Keratinocyte (primary cell): ENCODE measurements at regions not wholly inside any gene's neighbourhood (a gene's known extent, or its start where the extent isn't known, plus 50 kb on each side); places are given as distances from the start of the nearest gene placed in this dataset.
A peak's percentile ranks its signal among the peaks of the same experiment; 100 is the strongest.

Source experiments
- DNase-seq: peaks from one replicate; pipeline ENCODE4 v3.0.0-alpha.2; 2011; ENCODE audit warnings: low read depth, missing footprints, low spot score
- FAIRE-seq: peaks from 2 replicates; lab custom pipeline; 2011; peaks lifted over from hg19 to GRCh38; lab: Jason Lieb, UNC
- H2AFZ ChIP-seq: 2 replicates; pipeline ENCODE4 v1.6.0; 2012; ENCODE audit warnings: low read length, control low read depth, inconsistent platforms; ENCODE audit not compliant: control insufficient read depth
- H3K27ac ChIP-seq: 2 replicates; pipeline ENCODE4 v1.5.1; 2011; ENCODE audit warnings: low read length; ENCODE audit not compliant: control insufficient read depth, insufficient read depth
- H3K27me3 ChIP-seq: 3 replicates; pipeline ENCODE4 v1.6.0; 2011; ENCODE audit warnings: low read length; ENCODE audit not compliant: control insufficient read depth, insufficient read depth; ENCODE audit errors: extremely low read depth
- H3K36me3 ChIP-seq, 2 experiments: 2 replicates in 1 of 2; 3 replicates in 1 of 2; pipeline ENCODE4 v1.5.1; 2011; ENCODE audit warnings: low read length in 2 of 2, mild to moderate bottlenecking in 1 of 2; ENCODE audit not compliant: control insufficient read depth in 2 of 2, insufficient read depth in 2 of 2; ENCODE audit errors: extremely low read depth in 1 of 2
- H3K4me1 ChIP-seq: 3 replicates; pipeline ENCODE4 v1.5.1; 2011; ENCODE audit warnings: low read length; ENCODE audit not compliant: control insufficient read depth, insufficient read depth; ENCODE audit errors: extremely low read depth
- H3K4me2 ChIP-seq: 3 replicates; pipeline ENCODE4 v1.6.0; 2011; ENCODE audit warnings: low read depth, low read length; ENCODE audit not compliant: control insufficient read depth, insufficient read depth; ENCODE audit errors: extremely low read depth
- H3K4me3 ChIP-seq, 3 experiments: fragments of 200-600 bp in 1 of 3; sonication (generic) in 1 of 3; 2 replicates in 2 of 3; 3 replicates in 1 of 3; pipeline ENCODE4 v1.5.1; 2011 to 2016; ENCODE audit warnings: low read length in 3 of 3, mild to moderate bottlenecking in 3 of 3, control low read depth in 2 of 3, inconsistent platforms in 1 of 3, low read depth in 1 of 3, mixed read lengths in 1 of 3, mixed run types in 1 of 3, moderate library complexity in 1 of 3; ENCODE audit not compliant: control insufficient read depth in 2 of 3, insufficient read depth in 2 of 3; ENCODE audit errors: extremely low read depth in 1 of 3
- H3K79me2 ChIP-seq: 2 replicates; pipeline ENCODE4 v1.6.0; 2012; ENCODE audit warnings: low read length; ENCODE audit not compliant: control insufficient read depth, insufficient read depth
- H3K9ac ChIP-seq: 3 replicates; pipeline ENCODE4 v1.6.0; 2011; ENCODE audit warnings: low read length; ENCODE audit not compliant: control insufficient read depth, insufficient read depth; ENCODE audit errors: extremely low read depth
- H3K9me1 ChIP-seq: 3 replicates; pipeline ENCODE4 v1.6.0; 2011; ENCODE audit warnings: low read length; ENCODE audit not compliant: control insufficient read depth, insufficient read depth; ENCODE audit errors: extremely low read depth
- H3K9me3 ChIP-seq: 2 replicates; pipeline ENCODE4 v1.5.1; 2012; ENCODE audit warnings: low read depth, low read length; ENCODE audit not compliant: control insufficient read depth
- H4K20me1 ChIP-seq: 3 replicates; pipeline ENCODE4 v1.6.0; 2011; ENCODE audit warnings: low read length; ENCODE audit not compliant: control insufficient read depth, insufficient read depth; ENCODE audit errors: extremely low read depth
- EZH2 ChIP-seq: IDR thresholded peaks from one replicate; pipeline ENCODE4 v1.6.1; 2012; ENCODE audit warnings: inconsistent platforms, mild to moderate bottlenecking, low read length, moderate library complexity
- dilution Hi-C: fragments of 300-500 bp; cut with MboI; formaldehyde crosslinking; loops from one replicate; pipeline ENCODE4 v1.7.0; 2020; ENCODE audit warnings: low sequenced_read_pairs; ENCODE audit not compliant: extremely low pct_ligation_motif_present
- TF ChIP-seq, protein P1 (sequence below), 3 experiments: IDR thresholded peaks in 1 of 3; conservative IDR thresholded peaks in 1 of 3; optimal IDR thresholded peaks in 1 of 3; 2 replicates in 2 of 3; 3 replicates in 1 of 3; pipeline versions ENCODE3 to v1.5.1; 2011; ENCODE audit warnings: low read length in 3 of 3, mild to moderate bottlenecking in 3 of 3, moderate library complexity in 2 of 3, control low read depth in 1 of 3, inconsistent platforms in 1 of 3; ENCODE audit not compliant: insufficient read depth in 2 of 3; ENCODE audit errors: extremely low read depth in 1 of 3

GRCh38 chr1:89453123-89453972 lies 71.3 kb upstream of the LRRC8B start:
- Histone ChIP-seq H2AFZ (no peak overlapping the region), H3K4me2 (peak overlapping the region; percentile 25), H3K4me3 (peak overlapping the region in 1 of 3 experiments; percentile 8), H3K9me3 (no peaks in the 10 kb centered on the region), H3K79me2 (no peaks in the 10 kb centered on the region), H3K9me1 (no peaks in the 10 kb centered on the region), H3K27ac (peak overlapping the region; percentile 49), H3K36me3 (no peaks in the 10 kb centered on the region), H3K27me3 (no peaks in the 10 kb centered on the region), H4K20me1 (no peaks in the 10 kb centered on the region), H3K4me1 (peaks cover 26% of the 10 kb centered on the region), H3K9ac (peak overlapping the region; percentile 23)
- TF ChIP-seq, protein P1, sequence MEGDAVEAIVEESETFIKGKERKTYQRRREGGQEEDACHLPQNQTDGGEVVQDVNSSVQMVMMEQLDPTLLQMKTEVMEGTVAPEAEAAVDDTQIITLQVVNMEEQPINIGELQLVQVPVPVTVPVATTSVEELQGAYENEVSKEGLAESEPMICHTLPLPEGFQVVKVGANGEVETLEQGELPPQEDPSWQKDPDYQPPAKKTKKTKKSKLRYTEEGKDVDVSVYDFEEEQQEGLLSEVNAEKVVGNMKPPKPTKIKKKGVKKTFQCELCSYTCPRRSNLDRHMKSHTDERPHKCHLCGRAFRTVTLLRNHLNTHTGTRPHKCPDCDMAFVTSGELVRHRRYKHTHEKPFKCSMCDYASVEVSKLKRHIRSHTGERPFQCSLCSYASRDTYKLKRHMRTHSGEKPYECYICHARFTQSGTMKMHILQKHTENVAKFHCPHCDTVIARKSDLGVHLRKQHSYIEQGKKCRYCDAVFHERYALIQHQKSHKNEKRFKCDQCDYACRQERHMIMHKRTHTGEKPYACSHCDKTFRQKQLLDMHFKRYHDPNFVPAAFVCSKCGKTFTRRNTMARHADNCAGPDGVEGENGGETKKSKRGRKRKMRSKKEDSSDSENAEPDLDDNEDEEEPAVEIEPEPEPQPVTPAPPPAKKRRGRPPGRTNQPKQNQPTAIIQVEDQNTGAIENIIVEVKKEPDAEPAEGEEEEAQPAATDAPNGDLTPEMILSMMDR (optimal IDR thresholded peaks at IDR 0.05 in 1 of 3, IDR thresholded peaks at IDR 0.05 in 1 of 3, conservative IDR thresholded peaks at IDR 0.05 in 1 of 3; ENCODE audit: extremely low read depth in 1 of 3, insufficient read depth in 2 of 3, low read length in 3 of 3) = no peak
- TF ChIP-seq EZH2 = no peak
- FAIRE-seq (peak; percentile 99), DNase-seq (no peak)
- dilution Hi-C loops = no loop called here

GRCh38 chr1:89454845-89455521 lies 69.6 kb upstream of the LRRC8B start:
- Histone ChIP-seq H3K9me1 (no peaks in the 10 kb centered on the region), H3K79me2 (no peaks in the 10 kb centered on the region), H3K4me3 (no peak overlapping the region), H3K4me2 (peak overlapping the region; percentile 18), H3K9ac (peak overlapping the region; percentile 29), H2AFZ (peak overlapping the region; percentile 81), H3K27me3 (no peaks in the 10 kb centered on the region), H3K4me1 (peaks cover 26% of the 10 kb centered on the region), H4K20me1 (no peaks in the 10 kb centered on the region), H3K36me3 (no peaks in the 10 kb centered on the region), H3K27ac (peak overlapping the region; percentile 19), H3K9me3 (no peaks in the 10 kb centered on the region)
- no peak for TF ChIP-seq EZH2
- TF ChIP-seq, protein P1 (optimal IDR thresholded peaks at IDR 0.05 in 1 of 3, IDR thresholded peaks at IDR 0.05 in 1 of 3, conservative IDR thresholded peaks at IDR 0.05 in 1 of 3; ENCODE audit: extremely low read depth in 1 of 3, insufficient read depth in 2 of 3, low read length in 3 of 3) = peak; percentile 39 to 53 (median 44)
- dilution Hi-C loops = no loop called here
- FAIRE-seq (peak; percentile 78), DNase-seq (no peak)
